GM23248 (cell line): ENCODE measurements at regions not wholly inside any gene's neighbourhood (a gene's known extent, or its start where the extent isn't known, plus 50 kb on each side); places are given as distances from the start of the nearest gene placed in this dataset.

ENCODE experiments used
- EZH2 ChIP-seq: fragments of 200-600 bp; sonication (generic); IDR thresholded peaks from 2 replicates; pipeline ENCODE4 v1.6.1; 2018; ENCODE audit warnings: antibody characterized with exemption, mild to moderate bottlenecking; ENCODE audit not compliant: insufficient read depth, poor library complexity, severe bottlenecking
- EZH2phosphoT487 ChIP-seq: fragments of 200-600 bp; sonication (generic); IDR thresholded peaks from 2 replicates; pipeline ENCODE4 v1.6.1; 2018; ENCODE audit warnings: antibody characterized with exemption, moderate library complexity, mild to moderate bottlenecking, low read depth; ENCODE audit not compliant: insufficient read depth

DNA sequence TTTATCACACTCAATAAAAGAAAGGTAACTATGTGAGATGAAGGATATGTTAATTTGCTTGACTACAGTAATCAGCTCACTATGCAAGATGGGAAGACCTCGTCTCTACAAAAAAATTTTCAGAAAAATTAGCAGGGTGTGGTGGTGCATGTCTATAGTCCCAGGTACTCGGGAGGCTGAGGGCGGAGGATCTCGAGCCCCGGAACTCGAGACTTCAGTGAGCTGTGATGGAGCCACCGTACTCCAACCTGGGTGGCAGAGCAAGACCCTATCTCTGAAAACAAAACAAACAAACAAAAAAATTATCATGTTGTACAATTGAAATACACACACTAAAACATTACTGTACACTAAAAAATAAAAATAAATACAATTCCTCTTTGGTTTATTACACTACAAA lies 376.7 kb upstream of the KLHL1 start:
- TF ChIP-seq EZH2phosphoT487 (no peak), EZH2 (no peak)
